SK-N-MC (cell line): ENCODE measurements at regions not wholly inside any gene's neighbourhood (a gene's known extent, or its start where the extent isn't known, plus 50 kb on each side); places are given as distances from the start of the nearest gene placed in this dataset.

Experiments used
- EZH2 ChIP-seq: fragments of 200-600 bp; sonication (generic); IDR thresholded peaks from one replicate; pipeline ENCODE4 v1.6.1; 2017; ENCODE audit warnings: antibody characterized with exemption
- POLR2AphosphoS5 ChIP-seq: IDR thresholded peaks from 2 replicates; pipeline ENCODE4 v1.6.1; 2012; ENCODE audit warnings: mild to moderate bottlenecking, low read depth, low read length, borderline replicate concordance

- TF ChIP-seq EZH2 (no peak), POLR2AphosphoS5 (no peak)
These were observed 396.3 kb upstream of the CHST9 start for GRCh38 chr18:27581296-27581904.
